Esophagus muscularis mucosa (tissue), 4 donors: ENCODE measurements at regions not wholly inside any gene's neighbourhood (a gene's known extent, or its start where the extent isn't known, plus 50 kb on each side); places are given as distances from the start of the nearest gene placed in this dataset.

ENCODE experiments used
- DNase-seq: peaks from one replicate; pipeline ENCODE4 v3.0.0-alpha.2; 2017; ENCODE audit errors: extremely low spot score
- H3K27ac ChIP-seq, 4 donors: fragments of 200-600 bp; sonication (generic); replicated peaks in 1 of 4; 1 replicate in 3 of 4; 2 replicates in 1 of 4; pipeline ENCODE4 v1.5.1; 2016 to 2019; ENCODE audit warnings: mild to moderate bottlenecking in 1 of 4
- H3K27me3 ChIP-seq, 4 donors: fragments of 200-600 bp; sonication (generic); one replicate each; pipeline versions ENCODE4 v1.5.1 to v1.6.0; 2016 to 2019
- H3K36me3 ChIP-seq, 4 donors: fragments of 200-600 bp; sonication (generic); one replicate each; pipeline ENCODE4 v1.5.1; 2016 to 2019
- H3K4me1 ChIP-seq, 4 donors: fragments of 200-600 bp; sonication (generic); one replicate each; pipeline ENCODE4 v1.5.1; 2016 to 2019
- H3K4me3 ChIP-seq, 4 donors: fragments of 200-600 bp; sonication (generic); 1 replicate in 2 of 4; 2 replicates in 2 of 4; pipeline ENCODE4 v1.5.1; 2016 to 2019; ENCODE audit warnings: mild to moderate bottlenecking in 4 of 4, moderate library complexity in 1 of 4
- H3K9me3 ChIP-seq, 4 donors: fragments of 200-600 bp; sonication (generic); 1 replicate in 3 of 4; 2 replicates in 1 of 4; pipeline ENCODE4 v1.5.1; 2016 to 2019
- EP300 ChIP-seq: sonication (generic); formaldehyde crosslinking; IDR thresholded peaks from one replicate; pipeline ENCODE4 v1.6.1; 2017; ENCODE audit warnings: antibody characterized with exemption
- POLR2A ChIP-seq: fragments of 450-650 bp; IDR thresholded peaks from one replicate; pipeline ENCODE4 v1.6.1; 2017; ENCODE audit warnings: antibody characterized with exemption, moderate library complexity, mild to moderate bottlenecking, low read depth
- POLR2AphosphoS5 ChIP-seq, 2 donors: sonication (generic); formaldehyde crosslinking; IDR thresholded peaks; one replicate each; pipeline ENCODE4 v1.6.1; 2017; ENCODE audit warnings: antibody characterized with exemption in 2 of 2
- WGBS: methylation state at CpG from one replicate; pipeline ENCODE4 v1.1.5; 2018; 5-methylcytosine and 5-hydroxymethylcytosine counted together
- intact Hi-C: fragments of 100-400 bp; cut with DNase I; formaldehyde crosslinking; loops from one replicate; pipeline ENCODE4 v1.15.1; 2023
- TF ChIP-seq, protein P1 (sequence below), 3 experiments: fragments of 200-600 bp in 2 of 3; fragments of 450-650 bp in 1 of 3; sonication (generic) in 2 of 3; IDR thresholded peaks; one replicate each; pipeline ENCODE4 v1.5.1; 2017 to 2019; ENCODE audit warnings: antibody characterized with exemption in 3 of 3, mild to moderate bottlenecking in 2 of 3, moderate library complexity in 1 of 3

DNA sequence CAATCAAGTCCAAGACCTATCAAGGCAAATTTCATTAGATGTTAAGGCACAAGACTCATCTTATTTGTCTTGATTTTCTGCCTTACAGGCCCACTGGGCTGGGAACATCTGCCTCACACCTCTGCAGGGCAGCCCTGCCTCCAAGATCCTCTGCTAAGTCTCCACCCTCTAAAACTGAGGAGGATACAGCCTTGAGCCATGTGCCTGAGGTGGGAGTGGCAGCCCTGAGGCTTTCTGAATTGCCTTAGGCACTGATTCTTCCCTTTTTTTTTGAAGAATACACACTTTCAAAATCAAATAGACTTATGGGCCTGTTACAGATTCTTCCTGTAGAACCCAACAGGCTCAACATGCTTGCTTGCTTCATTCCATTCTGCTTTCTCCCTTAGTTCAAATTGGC lies 544.3 kb upstream of the ADAMTS5 start:
- Histone ChIP-seq H3K4me3 (no peak overlapping the region), H3K36me3 (no peaks in the 10 kb centered on the region), H3K4me1 (no peaks in the 10 kb centered on the region), H3K27ac (no peak overlapping the region), H3K9me3 (no peaks in the 10 kb centered on the region), H3K27me3 (no peaks in the 10 kb centered on the region)
- TF ChIP-seq, protein P1, sequence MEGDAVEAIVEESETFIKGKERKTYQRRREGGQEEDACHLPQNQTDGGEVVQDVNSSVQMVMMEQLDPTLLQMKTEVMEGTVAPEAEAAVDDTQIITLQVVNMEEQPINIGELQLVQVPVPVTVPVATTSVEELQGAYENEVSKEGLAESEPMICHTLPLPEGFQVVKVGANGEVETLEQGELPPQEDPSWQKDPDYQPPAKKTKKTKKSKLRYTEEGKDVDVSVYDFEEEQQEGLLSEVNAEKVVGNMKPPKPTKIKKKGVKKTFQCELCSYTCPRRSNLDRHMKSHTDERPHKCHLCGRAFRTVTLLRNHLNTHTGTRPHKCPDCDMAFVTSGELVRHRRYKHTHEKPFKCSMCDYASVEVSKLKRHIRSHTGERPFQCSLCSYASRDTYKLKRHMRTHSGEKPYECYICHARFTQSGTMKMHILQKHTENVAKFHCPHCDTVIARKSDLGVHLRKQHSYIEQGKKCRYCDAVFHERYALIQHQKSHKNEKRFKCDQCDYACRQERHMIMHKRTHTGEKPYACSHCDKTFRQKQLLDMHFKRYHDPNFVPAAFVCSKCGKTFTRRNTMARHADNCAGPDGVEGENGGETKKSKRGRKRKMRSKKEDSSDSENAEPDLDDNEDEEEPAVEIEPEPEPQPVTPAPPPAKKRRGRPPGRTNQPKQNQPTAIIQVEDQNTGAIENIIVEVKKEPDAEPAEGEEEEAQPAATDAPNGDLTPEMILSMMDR (IDR thresholded peaks at IDR 0.05), result no peak
- TF ChIP-seq POLR2A, result no peak
- TF ChIP-seq EP300, result no peak
- TF ChIP-seq POLR2AphosphoS5 (IDR thresholded peaks at IDR 0.05), result no peak
- DNase-seq, result no peak
- intact Hi-C loops, result no loop called here

DNA sequence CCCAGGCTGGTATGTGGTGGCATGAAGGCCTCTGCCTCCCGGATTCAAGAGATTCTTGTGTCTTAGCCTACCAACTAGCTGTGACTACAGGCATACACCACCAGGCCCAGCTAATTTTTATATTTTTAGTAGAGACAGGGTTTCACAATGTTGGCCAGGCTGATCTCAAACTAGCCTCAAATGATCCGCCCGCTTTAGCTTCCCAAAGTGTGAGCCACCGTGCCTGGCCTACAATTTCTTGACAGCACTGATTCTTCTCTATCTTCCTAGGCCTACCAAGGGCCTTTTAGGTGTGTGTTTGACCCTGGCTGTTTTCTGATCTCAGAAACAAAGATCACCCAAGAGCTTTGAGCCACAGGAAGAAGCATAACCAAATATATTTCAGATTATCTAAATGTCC lies 540.8 kb upstream of the ADAMTS5 start:
- Histone ChIP-seq H3K27me3 (no peaks in the 10 kb centered on the region), H3K4me3 (no peak overlapping the region), H3K4me1 (peaks cover 0 to 9% (median 4%) of the 10 kb centered on the region in 4 donors), H3K36me3 (no peaks in the 10 kb centered on the region), H3K9me3 (no peaks in the 10 kb centered on the region), H3K27ac (no peak overlapping the region)
- 90% methylated on average over 4 of the region's 4 CpGs for WGBS
- TF ChIP-seq POLR2A (no peak), POLR2AphosphoS5 (IDR thresholded peaks at IDR 0.05) (no peak), EP300 (no peak)
- TF ChIP-seq, protein P1 (IDR thresholded peaks at IDR 0.05), result no peak
- DNase-seq, result no peak
- intact Hi-C loops, result no loop called here

DNA sequence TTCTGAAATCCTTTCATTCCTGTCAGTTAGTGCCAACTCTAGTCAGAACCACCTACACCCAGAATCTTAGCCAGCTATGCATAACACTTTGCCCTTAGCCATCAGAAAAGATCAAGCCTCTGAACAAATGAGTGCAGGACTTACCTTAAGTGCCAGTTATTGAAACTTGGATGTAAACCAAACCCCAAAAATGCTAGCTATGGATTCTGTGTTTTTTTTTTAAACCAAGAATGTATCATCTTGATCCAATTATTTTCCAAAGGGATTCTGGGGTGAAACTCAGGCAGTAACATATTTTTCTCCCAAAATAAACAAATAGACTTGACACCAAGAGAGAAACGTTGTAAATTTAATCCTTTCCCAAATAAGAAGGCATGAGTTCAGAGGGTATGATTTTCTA lies 538.6 kb upstream of the ADAMTS5 start:
- no peak for DNase-seq
- WGBS, result 21% methylated on average over 1 of the region's 1 CpG
- no peak for TF ChIP-seq POLR2A
- TF ChIP-seq POLR2AphosphoS5 (IDR thresholded peaks at IDR 0.05), result no peak
- no peak for TF ChIP-seq EP300
- TF ChIP-seq, protein P1 (IDR thresholded peaks at IDR 0.05), result no peak
- Histone ChIP-seq H3K27me3 (no peaks in the 10 kb centered on the region), H3K4me3 (no peak overlapping the region), H3K27ac (no peak overlapping the region), H3K9me3 (no peaks in the 10 kb centered on the region), H3K4me1 (peaks cover 0 to 9% (median 4%) of the 10 kb centered on the region in 4 donors), H3K36me3 (no peaks in the 10 kb centered on the region)
- intact Hi-C loops, result no loop called here

DNA sequence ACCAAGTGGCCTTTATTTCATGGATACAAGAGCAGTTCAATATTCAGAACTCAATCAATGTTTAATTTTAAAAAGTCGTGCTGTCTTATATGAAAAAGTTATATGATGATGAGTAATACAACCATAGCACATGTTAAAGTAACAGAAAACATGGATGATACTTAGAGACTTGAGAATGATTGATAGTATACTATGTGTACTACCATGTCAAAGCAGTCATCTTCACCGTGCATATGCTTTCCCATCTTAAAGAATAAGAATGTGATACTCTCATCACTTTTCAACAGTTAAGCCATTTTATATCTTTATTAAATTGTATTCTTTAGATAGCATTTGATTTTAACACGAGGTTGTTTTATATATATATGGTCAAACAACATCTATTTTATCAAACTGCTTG lies 535.9 kb upstream of the ADAMTS5 start:
- 91% methylated on average over 3 of the region's 3 CpGs for WGBS
- DNase-seq, result no peak
- H3K9me3 ChIP-seq, result no peaks in the 10 kb centered on the region
- no peaks in the 10 kb centered on the region for H3K36me3 ChIP-seq
- H3K27me3 ChIP-seq, result no peaks in the 10 kb centered on the region
- H3K4me1 ChIP-seq, result peaks cover 0 to 9% (median 4%) of the 10 kb centered on the region in 4 donors
- H3K27ac ChIP-seq, result no peak overlapping the region
- intact Hi-C loops, result no loop called here
- no peak overlapping the region for H3K4me3 ChIP-seq
- TF ChIP-seq, protein P1 (IDR thresholded peaks at IDR 0.05), result no peak
- TF ChIP-seq EP300 (no peak), POLR2A (no peak), POLR2AphosphoS5 (IDR thresholded peaks at IDR 0.05) (no peak)

DNA sequence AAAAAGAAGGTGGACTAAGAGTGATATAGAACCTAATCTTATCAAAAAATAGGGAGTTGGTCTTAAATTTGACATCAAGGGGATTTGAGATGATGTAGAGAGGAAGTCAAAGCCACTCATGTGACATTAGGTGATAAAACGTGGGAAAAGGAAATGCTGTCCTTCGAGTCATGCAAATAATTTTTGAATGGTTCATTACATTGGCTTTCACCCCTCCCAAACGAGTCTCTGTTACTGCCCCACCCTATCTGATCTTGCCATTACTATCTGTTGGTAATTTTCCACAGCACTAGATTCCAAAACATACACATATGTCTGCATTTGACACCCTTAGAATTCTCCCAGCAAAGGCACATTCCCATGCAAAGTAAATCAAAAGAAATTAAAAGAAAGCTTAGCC lies 531.1 kb upstream of the ADAMTS5 start:
- TF ChIP-seq EP300 (no peak), POLR2A (no peak), POLR2AphosphoS5 (IDR thresholded peaks at IDR 0.05) (no peak)
- TF ChIP-seq, protein P1 (IDR thresholded peaks at IDR 0.05), result no peak
- Histone ChIP-seq H3K36me3 (no peaks in the 10 kb centered on the region), H3K9me3 (no peaks in the 10 kb centered on the region), H3K4me3 (no peak overlapping the region), H3K4me1 (no peaks in the 10 kb centered on the region), H3K27me3 (no peaks in the 10 kb centered on the region), H3K27ac (no peak overlapping the region)
- no peak for DNase-seq
- WGBS, result 44% methylated on average over 3 of the region's 3 CpGs
- intact Hi-C loops, result no loop called here
